HCT116 (cell line): ENCODE measurements at regions not wholly inside any gene's neighbourhood (a gene's known extent, or its start where the extent isn't known, plus 50 kb on each side); places are given as distances from the start of the nearest gene placed in this dataset.

Experiments used
- ATAC-seq: fragments of 200-7000 bp; cut with Tn5 transposase; 2 replicates; pipeline ENCODE4 v1.9.1; 2020; ENCODE audit warnings: mild to moderate bottlenecking, moderate library complexity
- BruUV-seq: library from RNA; stranded (reverse); fragments of 400-500 nt; replicated peaks from 2 replicates; lab custom pipeline; 2021; lab: Mats Ljungman, UMichigan
- CTCF ChIA-PET: fragments of 300-600 bp; sonication (Branson Sonifier 250); formaldehyde crosslinking; loops from one replicate; lab custom pipeline; 2021; ENCODE audit warnings: antibody characterized with exemption; lab: Charles Lee
- POLR2A ChIA-PET: fragments of 300-600, 350-600 bp; sonication (Branson Sonifier 250); formaldehyde crosslinking; loops from one replicate; lab custom pipeline; 2021; ENCODE audit warnings: antibody characterized with exemption; lab: Charles Lee
- RAD21 ChIA-PET, 2 experiments: fragments of 300-600 bp; sonication (Branson Sonifier 250); formaldehyde crosslinking; loops; one replicate each; lab custom pipeline; 2023; ENCODE audit warnings: low total read pairs in 2 of 2; ENCODE audit not compliant: uncharacterized antibody in 2 of 2, unreplicated experiment in 2 of 2, low non-redundant PET in 1 of 2; lab: Charles Lee
- DNase-seq: peaks from one replicate; pipeline ENCODE4 v3.0.0-alpha.2; 2010; ENCODE audit warnings: low read depth, low spot score
- H2AFZ ChIP-seq: fragments of 200-600 bp; shearing (Covaris generic), sonication (generic); 2 replicates; pipeline ENCODE4 v1.6.1; 2017; ENCODE audit warnings: low read depth, mixed run types, mixed read lengths, antibody characterized with exemption, low read length; ENCODE audit not compliant: poor library complexity, severe bottlenecking
- H3K27ac ChIP-seq: 2 replicates; pipeline ENCODE4 v1.5.1; 2012; ENCODE audit warnings: low read depth, low read length
- H3K27me3 ChIP-seq: fragments of 200-600 bp; sonication (generic); 2 replicates; pipeline ENCODE4 v1.6.1; 2016; ENCODE audit warnings: mixed run types, low read length, mixed read lengths; ENCODE audit not compliant: insufficient read depth
- H3K36me3 ChIP-seq, 2 experiments: fragments of 200-500 bp in 1 of 2; fragments of 200-600 bp in 1 of 2; sonication (Bioruptor generic) in 1 of 2; sonication (generic) in 1 of 2; 2 replicates each; pipeline versions ENCODE4 v1.5.1 to v1.6.1; 2014 to 2016; ENCODE audit warnings: low read length in 2 of 2, inconsistent platforms in 1 of 2, mixed read lengths in 1 of 2, mixed run types in 1 of 2; ENCODE audit not compliant: insufficient read depth in 2 of 2, control insufficient read depth in 1 of 2
- H3K4me1 ChIP-seq, 2 experiments: fragments of 200-600 bp in 1 of 2; sonication (generic) in 1 of 2; 2 replicates each; pipeline versions ENCODE4 v1.5.1 to v1.6.1; 2012 to 2017; ENCODE audit warnings: low read length in 2 of 2, inconsistent platforms in 1 of 2, mild to moderate bottlenecking in 1 of 2, mixed read lengths in 1 of 2, mixed run types in 1 of 2, moderate library complexity in 1 of 2; ENCODE audit not compliant: insufficient read depth in 2 of 2, control insufficient read depth in 1 of 2
- H3K4me2 ChIP-seq: fragments of 200-600 bp; sonication (generic); 2 replicates; pipeline ENCODE4 v1.6.1; 2017; ENCODE audit warnings: mixed run types, low read length, mixed read lengths
- H3K4me3 ChIP-seq, 2 experiments: fragments of 200-600 bp in 1 of 2; sonication (generic) in 1 of 2; replicated peaks in 1 of 2; 2 replicates each; pipeline ENCODE4 v1.5.1; 2011 to 2016; ENCODE audit warnings: low read length in 2 of 2, control low read depth in 1 of 2, low read depth in 1 of 2, mild to moderate bottlenecking in 1 of 2, mixed read lengths in 1 of 2, mixed run types in 1 of 2
- H3K79me2 ChIP-seq: fragments of 200-600 bp; sonication (generic); 2 replicates; pipeline ENCODE4 v1.6.1; 2017; ENCODE audit warnings: mild to moderate bottlenecking, mixed run types, low read length, moderate library complexity, mixed read lengths; ENCODE audit not compliant: insufficient read depth
- H3K9ac ChIP-seq: fragments of 200-600 bp; sonication (generic); 2 replicates; pipeline ENCODE4 v1.6.1; 2016; ENCODE audit warnings: low read length, mixed read lengths
- H3K9me2 ChIP-seq: fragments of 200-600 bp; sonication (generic), shearing (Covaris generic); 2 replicates; pipeline ENCODE4 v1.6.1; 2017; ENCODE audit warnings: mixed run types, mild to moderate bottlenecking, moderate library complexity; ENCODE audit not compliant: insufficient read depth
- H3K9me3 ChIP-seq, 2 experiments: fragments of 200-500 bp in 1 of 2; fragments of 200-600 bp in 1 of 2; sonication (Bioruptor generic) in 1 of 2; sonication (generic) in 1 of 2; 2 replicates each; pipeline ENCODE4 v1.6.1; 2014 to 2017; ENCODE audit warnings: low read length in 2 of 2, mixed read lengths in 2 of 2, inconsistent platforms in 1 of 2, low read depth in 1 of 2, mild to moderate bottlenecking in 1 of 2, mixed run types in 1 of 2, moderate library complexity in 1 of 2; ENCODE audit not compliant: control insufficient read depth in 1 of 2, insufficient read depth in 1 of 2
- H4K20me1 ChIP-seq: fragments of 200-600 bp; sonication (generic), shearing (Covaris generic); 2 replicates; pipeline ENCODE4 v1.6.1; 2017; ENCODE audit warnings: mixed run types, mild to moderate bottlenecking, moderate library complexity; ENCODE audit not compliant: insufficient read depth
- EZH2phosphoT487 ChIP-seq: fragments of 200-600 bp; IDR thresholded peaks from 2 replicates; pipeline ENCODE4 v1.6.1; 2018; ENCODE audit warnings: antibody characterized with exemption, borderline replicate concordance
- POLR2A ChIP-seq: IDR thresholded peaks from 2 replicates; pipeline ENCODE4 v1.7.0; 2011; ENCODE audit warnings: borderline replicate concordance; ENCODE audit not compliant: insufficient read depth, insufficient read length; ENCODE audit errors: extremely low read depth
- TCF7L2 ChIP-seq: IDR thresholded peaks from 2 replicates; pipeline ENCODE4 v1.7.0; 2011; ENCODE audit warnings: borderline replicate concordance, inconsistent platforms; ENCODE audit not compliant: insufficient read depth, insufficient read length; ENCODE audit errors: extremely low read depth
- intact Hi-C: fragments of 100-400 bp; cut with micrococcal nuclease; formaldehyde crosslinking; loops from 2 replicates; pipeline ENCODE4 v1.10.0; 2022
- TF ChIP-seq, protein P1 (sequence below): IDR thresholded peaks from 2 replicates; pipeline ENCODE4 v1.6.1; 2012; ENCODE audit warnings: low read depth
- TF ChIP-seq, protein P2 (sequence below): IDR thresholded peaks from 2 replicates; pipeline ENCODE4 v1.6.1; 2012
- TF ChIP-seq, protein P3 (sequence below): IDR thresholded peaks from 2 replicates; pipeline ENCODE4 v1.6.1; 2012

DNA sequence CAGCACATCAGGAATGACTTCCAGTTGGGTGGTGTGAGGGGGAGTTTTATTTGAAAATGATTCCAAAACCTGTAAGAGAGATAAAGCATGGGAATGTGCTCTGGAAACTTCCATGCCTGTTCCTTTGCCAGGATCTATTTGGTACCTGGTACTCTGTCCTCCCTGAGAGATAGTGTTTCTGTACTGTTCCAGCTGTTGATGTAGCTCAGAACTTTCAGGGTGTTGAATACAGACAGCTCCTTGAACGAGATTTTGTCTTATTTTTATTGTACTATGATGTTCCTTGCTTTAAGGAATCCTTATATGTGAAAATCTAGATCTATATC lies 148.7 kb upstream of the RIPOR2 start (continued):
- TF ChIP-seq, protein P1, sequence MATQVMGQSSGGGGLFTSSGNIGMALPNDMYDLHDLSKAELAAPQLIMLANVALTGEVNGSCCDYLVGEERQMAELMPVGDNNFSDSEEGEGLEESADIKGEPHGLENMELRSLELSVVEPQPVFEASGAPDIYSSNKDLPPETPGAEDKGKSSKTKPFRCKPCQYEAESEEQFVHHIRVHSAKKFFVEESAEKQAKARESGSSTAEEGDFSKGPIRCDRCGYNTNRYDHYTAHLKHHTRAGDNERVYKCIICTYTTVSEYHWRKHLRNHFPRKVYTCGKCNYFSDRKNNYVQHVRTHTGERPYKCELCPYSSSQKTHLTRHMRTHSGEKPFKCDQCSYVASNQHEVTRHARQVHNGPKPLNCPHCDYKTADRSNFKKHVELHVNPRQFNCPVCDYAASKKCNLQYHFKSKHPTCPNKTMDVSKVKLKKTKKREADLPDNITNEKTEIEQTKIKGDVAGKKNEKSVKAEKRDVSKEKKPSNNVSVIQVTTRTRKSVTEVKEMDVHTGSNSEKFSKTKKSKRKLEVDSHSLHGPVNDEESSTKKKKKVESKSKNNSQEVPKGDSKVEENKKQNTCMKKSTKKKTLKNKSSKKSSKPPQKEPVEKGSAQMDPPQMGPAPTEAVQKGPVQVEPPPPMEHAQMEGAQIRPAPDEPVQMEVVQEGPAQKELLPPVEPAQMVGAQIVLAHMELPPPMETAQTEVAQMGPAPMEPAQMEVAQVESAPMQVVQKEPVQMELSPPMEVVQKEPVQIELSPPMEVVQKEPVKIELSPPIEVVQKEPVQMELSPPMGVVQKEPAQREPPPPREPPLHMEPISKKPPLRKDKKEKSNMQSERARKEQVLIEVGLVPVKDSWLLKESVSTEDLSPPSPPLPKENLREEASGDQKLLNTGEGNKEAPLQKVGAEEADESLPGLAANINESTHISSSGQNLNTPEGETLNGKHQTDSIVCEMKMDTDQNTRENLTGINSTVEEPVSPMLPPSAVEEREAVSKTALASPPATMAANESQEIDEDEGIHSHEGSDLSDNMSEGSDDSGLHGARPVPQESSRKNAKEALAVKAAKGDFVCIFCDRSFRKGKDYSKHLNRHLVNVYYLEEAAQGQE = no peak
- TF ChIP-seq, protein P2, sequence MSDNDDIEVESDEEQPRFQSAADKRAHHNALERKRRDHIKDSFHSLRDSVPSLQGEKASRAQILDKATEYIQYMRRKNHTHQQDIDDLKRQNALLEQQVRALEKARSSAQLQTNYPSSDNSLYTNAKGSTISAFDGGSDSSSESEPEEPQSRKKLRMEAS = no peak
- TF ChIP-seq, protein P3, sequence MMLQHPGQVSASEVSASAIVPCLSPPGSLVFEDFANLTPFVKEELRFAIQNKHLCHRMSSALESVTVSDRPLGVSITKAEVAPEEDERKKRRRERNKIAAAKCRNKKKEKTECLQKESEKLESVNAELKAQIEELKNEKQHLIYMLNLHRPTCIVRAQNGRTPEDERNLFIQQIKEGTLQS = no peak

DNA sequence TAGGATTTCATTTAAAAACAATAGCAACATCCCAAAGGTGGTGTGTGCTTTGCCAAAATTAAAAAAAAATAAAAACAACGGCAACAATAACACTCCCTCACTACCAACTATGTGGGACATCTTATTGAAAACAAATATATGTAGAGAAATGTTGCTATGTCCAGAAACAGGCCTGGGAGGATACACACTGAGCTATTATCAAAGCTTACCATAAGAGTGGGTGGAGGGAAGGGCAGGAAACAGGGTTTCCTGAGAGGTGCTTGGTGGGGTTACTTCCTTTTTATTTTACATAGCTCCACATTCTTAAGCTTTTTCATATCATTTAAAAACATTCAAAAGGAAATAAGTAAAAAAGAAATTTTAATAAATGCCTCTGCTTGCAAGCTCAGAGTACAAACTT lies 150.0 kb upstream of the RIPOR2 start:
- Histone ChIP-seq H3K79me2 (no peaks in the 10 kb centered on the region), H3K36me3 (no peaks in the 10 kb centered on the region), H3K27me3 (peaks cover 10% of the 10 kb centered on the region; the same call in 1 of the 2 replicates), H3K4me2 (no peak overlapping the region), H3K4me1 (no peaks in the 10 kb centered on the region), H2AFZ (no peak overlapping the region), H3K9ac (no peak overlapping the region), H3K9me2 (no peaks in the 10 kb centered on the region), H3K9me3 (no peaks in the 10 kb centered on the region), H4K20me1 (no peaks in the 10 kb centered on the region), H3K4me3 (no peak overlapping the region), H3K27ac (no peak overlapping the region)
- ChIA-PET POLR2A (interaction anchor here (0.5 kb wide), 1 partner anchor 515 kb away, joined by 3 read pairs; no protein-coding TSS in a partner anchor), CTCF (no interaction called here), RAD21 (no interaction called here)
- TF ChIP-seq POLR2A (no peak), TCF7L2 (no peak), EZH2phosphoT487 (no peak)
- ATAC-seq (no peak), DNase-seq (no peak)
- intact Hi-C loops = no loop called here
- BruUV-seq = no TSS peak
